K562 (cell line): ENCODE measurements at regions not wholly inside any gene's neighbourhood (a gene's known extent, or its start where the extent isn't known, plus 50 kb on each side); places are given as distances from the start of the nearest gene placed in this dataset.

ENCODE experiments used
- ATAC-seq: fragments of 200-7000 bp; cut with Tn5 transposase; 3 replicates; pipeline ENCODE4 v1.9.1; 2020; ENCODE audit warnings: moderate library complexity
- BruUV-seq: library from RNA; stranded (reverse); fragments of 400-500 nt; replicated peaks from 2 replicates; lab custom pipeline; 2021; lab: Mats Ljungman, UMichigan
- CTCF ChIA-PET: fragments of 300-600 bp; formaldehyde crosslinking; extraction: SDS; loops from one replicate; lab custom pipeline; 2021; ENCODE audit warnings: low intra/inter-chr PET ratio; lab: Yijun Ruan, JAX
- POLR2A ChIA-PET: fragments of 300-600, 350-650 bp; sonication (Branson Sonifier 250); formaldehyde crosslinking; extraction: SDS; loops from one replicate; lab custom pipeline; 2021; ENCODE audit warnings: antibody characterized with exemption, inconsistent platforms; lab: Yijun Ruan, JAX
- DNase-seq, 4 experiments: peaks; one replicate each; pipeline versions ENCODE4 v3.0.0 to v3.0.0-alpha.2; 2011 to 2018; ENCODE audit warnings: low spot score in 3 of 4, mixed read lengths in 3 of 4; ENCODE audit errors: extremely low read depth in 1 of 4
- FAIRE-seq: peaks from 2 replicates; lab custom pipeline; 2011; peaks lifted over from hg19 to GRCh38; lab: Jason Lieb, UNC
- H2AFZ ChIP-seq: 2 replicates; pipeline ENCODE4 v1.6.0; 2011; ENCODE audit warnings: low read depth, low read length, control low read depth, inconsistent platforms
- H3K27ac ChIP-seq: fragments of 200-600 bp; 3 replicates; pipeline ENCODE4 v1.8.0; 2011; ENCODE audit warnings: low read depth, mild to moderate bottlenecking, control low read depth, inconsistent platforms, low read length, moderate library complexity, mixed read lengths; ENCODE audit errors: extremely low read depth
- H3K27me3 ChIP-seq, 2 experiments: fragments of 300-600 bp in 1 of 2; 2 replicates in 1 of 2; 3 replicates in 1 of 2; pipeline versions ENCODE4 v1.6.0 to v1.8.0; 2011; ENCODE audit warnings: inconsistent platforms in 2 of 2, low read length in 2 of 2, mild to moderate bottlenecking in 1 of 2, mixed read lengths in 1 of 2, moderate library complexity in 1 of 2; ENCODE audit not compliant: control insufficient read depth in 2 of 2, insufficient read depth in 2 of 2
- H3K36me3 ChIP-seq: fragments of 300-600 bp; 3 replicates; pipeline ENCODE4 v1.8.0; 2011; ENCODE audit warnings: mild to moderate bottlenecking, low read length, inconsistent platforms; ENCODE audit not compliant: control insufficient read depth, insufficient read depth
- H3K4me1 ChIP-seq, 2 experiments: fragments of 200-600 bp in 1 of 2; replicated peaks in 1 of 2; 2 replicates in 1 of 2; 3 replicates in 1 of 2; pipeline versions ENCODE4 v1.5.1 to v1.8.0; 2011; ENCODE audit warnings: inconsistent platforms in 2 of 2, low read length in 2 of 2, mild to moderate bottlenecking in 1 of 2, mixed read lengths in 1 of 2, moderate library complexity in 1 of 2; ENCODE audit not compliant: control insufficient read depth in 2 of 2, insufficient read depth in 2 of 2
- H3K4me2 ChIP-seq: 2 replicates; pipeline ENCODE4 v1.6.1; 2011; ENCODE audit warnings: low read length, control low read depth, inconsistent platforms, mixed read lengths; ENCODE audit not compliant: insufficient read depth
- H3K4me3 ChIP-seq: fragments of 200-600 bp; sonication (generic), shearing (Covaris generic); 2 replicates; pipeline ENCODE4 v1.5.1; 2016; ENCODE audit warnings: control low read depth, inconsistent platforms
- H3K79me2 ChIP-seq: fragments of 200-600 bp; 3 replicates; pipeline ENCODE4 v1.8.0; 2011; ENCODE audit warnings: low read length, inconsistent platforms; ENCODE audit not compliant: control insufficient read depth, insufficient read depth
- H3K9ac ChIP-seq, 2 experiments: 2 replicates each; pipeline versions ENCODE4 v1.6.0 to v1.6.1; 2011; ENCODE audit warnings: low read depth in 2 of 2, low read length in 2 of 2, control low read depth in 1 of 2, inconsistent platforms in 1 of 2, mild to moderate bottlenecking in 1 of 2, mixed read lengths in 1 of 2; ENCODE audit not compliant: insufficient read depth in 1 of 2
- H3K9me1 ChIP-seq: one replicate; pipeline ENCODE4 v1.6.0; 2011; ENCODE audit warnings: inconsistent platforms, mild to moderate bottlenecking, low read length, moderate library complexity; ENCODE audit not compliant: control insufficient read depth, insufficient read depth
- H3K9me3 ChIP-seq: replicated peaks from 2 replicates; pipeline ENCODE4 v1.5.1; 2011; ENCODE audit warnings: low read depth, low read length, inconsistent platforms; ENCODE audit not compliant: control insufficient read depth, insufficient read depth
- H4K20me1 ChIP-seq: replicated peaks from 2 replicates; pipeline ENCODE4 v1.6.1; 2011; ENCODE audit warnings: low read length, inconsistent platforms, mixed read lengths; ENCODE audit not compliant: control insufficient read depth, insufficient read depth
- CBFA2T2 ChIP-seq: fragments of 450-650 bp; conservative IDR thresholded peaks from 2 replicates; pipeline ENCODE4 v1.6.1; 2017; ENCODE audit warnings: mild to moderate bottlenecking
- CREBBP ChIP-seq: IDR thresholded peaks from one replicate; pipeline ENCODE4 v1.6.1; 2012; ENCODE audit warnings: low read depth, mild to moderate bottlenecking, control low read depth, inconsistent platforms, low read length
- E2F3 ChIP-seq: fragments of 250-450 bp; sonication (Bioruptor Pico); IDR thresholded peaks from 2 replicates; pipeline ENCODE4 v1.4.0; 2020; ENCODE audit warnings: mild to moderate bottlenecking
- HES1 ChIP-seq: fragments of 450-650 bp; IDR thresholded peaks from 2 replicates; pipeline ENCODE4 v1.6.1; 2016; ENCODE audit warnings: low read depth, mild to moderate bottlenecking, moderate library complexity
- NKRF ChIP-seq: fragments of 450-650 bp; IDR thresholded peaks from 2 replicates; pipeline ENCODE4 v1.6.1; 2016; ENCODE audit warnings: borderline replicate concordance
- TRIM28 ChIP-seq: fragments of 450-650 bp; IDR thresholded peaks from 2 replicates; pipeline ENCODE4 v1.6.1; 2017
- ZNF551 ChIP-seq: fragments of 250-450 bp; sonication (Bioruptor Pico); IDR thresholded peaks from 2 replicates; pipeline ENCODE4 v1.5.0; 2021; ENCODE audit warnings: mild to moderate bottlenecking, moderate library complexity
- WGBS: fragments of 100-300 bp; shearing (Covaris generic); methylation state at CpG from one replicate; pipeline ENCODE4 v1.1.6; 2016; ENCODE audit warnings: low coverage, mixed read lengths; ENCODE audit not compliant: insufficient coverage; ENCODE audit errors: missing lambda C conversion rate; 5-methylcytosine and 5-hydroxymethylcytosine counted together
- in situ Hi-C: fragments of 300-500 bp; cut with MboI; formaldehyde crosslinking; loops from 4 replicates; pipeline ENCODE4 v1.15.0; 2018; ENCODE audit warnings: inconsistent platforms, mixed read lengths
- intact Hi-C: fragments of 100-400 bp; cut with micrococcal nuclease; formaldehyde crosslinking; loops from 2 replicates; pipeline ENCODE4 v1.14.2; 2022

GRCh38 chr11:122062763-122063162, 53.3 kb downstream of the BLID start:
- H3K4me2 ChIP-seq = no peak overlapping the region
- in situ Hi-C loops = no loop called here
- no peak for DNase-seq
- H3K9me1 ChIP-seq = no peaks in the 10 kb centered on the region
- H4K20me1 ChIP-seq = no peaks in the 10 kb centered on the region
- ATAC-seq = no peak
- POLR2A ChIA-PET = no interaction called here
- H3K9me3 ChIP-seq = no peaks in the 10 kb centered on the region
- no peaks in the 10 kb centered on the region for H3K4me1 ChIP-seq
- CTCF ChIA-PET = no interaction called here
- no peaks in the 10 kb centered on the region for H3K79me2 ChIP-seq
- no peak overlapping the region for H3K27ac ChIP-seq
- BruUV-seq = no TSS peak
- TF ChIP-seq TRIM28 (no peak), NKRF (no peak), E2F3 (CRISPR knock-in tag) (no peak), CBFA2T2 (no peak), HES1 (no peak), ZNF551 (CRISPR knock-in tag) (no peak), CREBBP (no peak)
- H3K27me3 ChIP-seq = no peaks in the 10 kb centered on the region
- intact Hi-C loops = no loop called here
- no peak overlapping the region for H3K9ac ChIP-seq
- no peak for FAIRE-seq
- H3K36me3 ChIP-seq = no peaks in the 10 kb centered on the region
- no peak overlapping the region for H3K4me3 ChIP-seq
- H2AFZ ChIP-seq = no peak overlapping the region
- 3% methylated on average over 4 of the region's 4 CpGs for WGBS
